Sigmoid colon (tissue), 6 donors: ENCODE measurements at regions not wholly inside any gene's neighbourhood (a gene's known extent, or its start where the extent isn't known, plus 50 kb on each side); places are given as distances from the start of the nearest gene placed in this dataset.

Experiments used
- DNase-seq: peaks from one replicate; pipeline ENCODE4 v3.0.0-alpha.2; 2019
- H3K27ac ChIP-seq, 4 donors: fragments of 200-600 bp; sonication (generic); one replicate each; pipeline ENCODE4 v1.5.1; 2016 to 2019; ENCODE audit warnings: mild to moderate bottlenecking in 1 of 4
- H3K27me3 ChIP-seq, 3 donors: fragments of 200-600 bp; sonication (generic); one replicate each; pipeline ENCODE4 v1.5.1; 2019; ENCODE audit warnings: mild to moderate bottlenecking in 1 of 3
- H3K36me3 ChIP-seq, 4 donors: fragments of 200-600 bp; sonication (generic); one replicate each; pipeline ENCODE4 v1.5.1; 2016 to 2019
- H3K4me1 ChIP-seq, 4 donors: fragments of 200-600 bp; sonication (generic); one replicate each; pipeline ENCODE4 v1.5.1; 2017 to 2019
- H3K4me3 ChIP-seq, 4 donors: fragments of 200-600 bp; sonication (generic); one replicate each; pipeline ENCODE4 v1.5.1; 2017 to 2019; ENCODE audit warnings: mild to moderate bottlenecking in 2 of 4, moderate library complexity in 1 of 4
- H3K9me3 ChIP-seq, 4 donors: fragments of 200-600 bp in 3 of 4; sonication (generic) in 3 of 4; one replicate each; pipeline versions ENCODE4 v1.5.1 to v1.6.1; 2013 to 2019
- CTCF ChIP-seq, 4 experiments: fragments of 450-650 bp in 3 of 4; fragments of 200-600 bp in 1 of 4; IDR thresholded peaks; one replicate each; pipeline ENCODE4 v1.5.1; 2016 to 2019; ENCODE audit warnings: antibody characterized with exemption in 4 of 4, mild to moderate bottlenecking in 3 of 4, moderate library complexity in 2 of 4
- EP300 ChIP-seq, 4 donors: sonication (generic); formaldehyde crosslinking; IDR thresholded peaks; one replicate each; pipeline ENCODE4 v1.6.1; 2017; ENCODE audit warnings: antibody characterized with exemption in 4 of 4
- POLR2A ChIP-seq, 2 donors: fragments of 450-650 bp; IDR thresholded peaks; one replicate each; pipeline ENCODE4 v1.6.1; 2016; ENCODE audit warnings: antibody characterized with exemption in 2 of 2, mild to moderate bottlenecking in 2 of 2, moderate library complexity in 2 of 2
- POLR2AphosphoS5 ChIP-seq, 4 donors: sonication (generic); formaldehyde crosslinking; IDR thresholded peaks; one replicate each; pipeline ENCODE4 v1.6.1; 2017; ENCODE audit warnings: antibody characterized with exemption in 4 of 4
- WGBS, 2 donors: extraction: QIAGEN DNeasy Blood & Tissue Kit; methylation state at CpG; one replicate each; pipeline ENCODE4 v1.1.7; 2013; 5-methylcytosine and 5-hydroxymethylcytosine counted together
- intact Hi-C: fragments of 100-400 bp; cut with DNase I; formaldehyde crosslinking; loops from one replicate; pipeline ENCODE4 v1.15.1; 2023
- donor health status: healthy with polysubstance abuse.
- donor health status: healthy.

- TF ChIP-seq EP300 (IDR thresholded peaks at IDR 0.05) (no peak), POLR2A (IDR thresholded peaks at IDR 0.05) (no peak), POLR2AphosphoS5 (IDR thresholded peaks at IDR 0.05) (no peak), CTCF (IDR thresholded peaks at IDR 0.05) (no peak)
- intact Hi-C loops: no loop called here
- no peak overlapping the region for H3K27ac ChIP-seq
- no peaks in the 10 kb centered on the region for H3K27me3 ChIP-seq
- WGBS, 2 donors: 69 to 80% methylated on average over 2 of the region's 2 CpGs
- DNase-seq: no peak
- H3K36me3 ChIP-seq: no peaks in the 10 kb centered on the region
- no peak overlapping the region for H3K4me3 ChIP-seq
- no peaks in the 10 kb centered on the region for H3K4me1 ChIP-seq
- H3K9me3 ChIP-seq: no peaks in the 10 kb centered on the region
Measured at GRCh38 chr5:23072179-23072578, 219.0 kb upstream of the CDH12 start.

GRCh38 chr5:23071682-23072081, 218.5 kb upstream of the CDH12 start:
- TF ChIP-seq EP300 (IDR thresholded peaks at IDR 0.05) (no peak), CTCF (IDR thresholded peaks at IDR 0.05) (no peak), POLR2AphosphoS5 (IDR thresholded peaks at IDR 0.05) (no peak), POLR2A (IDR thresholded peaks at IDR 0.05) (no peak)
- H3K27ac ChIP-seq: no peak overlapping the region
- intact Hi-C loops: no loop called here
- H3K36me3 ChIP-seq: no peaks in the 10 kb centered on the region
- 64 to 73% methylated on average over 3 of the region's 3 CpGs for WGBS, 2 donors
- no peaks in the 10 kb centered on the region for H3K4me1 ChIP-seq
- H3K9me3 ChIP-seq: no peaks in the 10 kb centered on the region
- H3K27me3 ChIP-seq: no peaks in the 10 kb centered on the region
- no peak overlapping the region for H3K4me3 ChIP-seq
- DNase-seq: no peak

GRCh38 chr5:23064710-23065109, 211.6 kb upstream of the CDH12 start:
- no peak overlapping the region for H3K27ac ChIP-seq
- TF ChIP-seq EP300 (IDR thresholded peaks at IDR 0.05) (no peak), POLR2A (IDR thresholded peaks at IDR 0.05) (no peak)
- no peaks in the 10 kb centered on the region for H3K4me1 ChIP-seq
- no peaks in the 10 kb centered on the region for H3K9me3 ChIP-seq
- no peak for DNase-seq
- 82 to 86% methylated on average over 3 of the region's 3 CpGs for WGBS, 2 donors
- no peak overlapping the region for H3K4me3 ChIP-seq
- intact Hi-C loops: no loop called here
- no peaks in the 10 kb centered on the region for H3K27me3 ChIP-seq
- no peaks in the 10 kb centered on the region for H3K36me3 ChIP-seq

GRCh38 chr5:23053846-23054245, 200.7 kb upstream of the CDH12 start:
- Histone ChIP-seq H3K4me1 (no peaks in the 10 kb centered on the region), H3K27me3 (no peaks in the 10 kb centered on the region), H3K36me3 (no peaks in the 10 kb centered on the region), H3K9me3 (no peaks in the 10 kb centered on the region), H3K27ac (no peak overlapping the region), H3K4me3 (no peak overlapping the region)
- no peak for DNase-seq
- TF ChIP-seq POLR2A (IDR thresholded peaks at IDR 0.05) (no peak), EP300 (IDR thresholded peaks at IDR 0.05) (no peak), POLR2AphosphoS5 (IDR thresholded peaks at IDR 0.05) (no peak)
- intact Hi-C loops: no loop called here
- WGBS, 2 donors: 2 to 21% methylated on average over 1 of the region's 1 CpG

GRCh38 chr5:23042226-23042625, 189.1 kb upstream of the CDH12 start:
- WGBS, 2 donors: 28 to 34% methylated on average over 3 of the region's 3 CpGs
- no peak for DNase-seq
- intact Hi-C loops: no loop called here

More at GRCh38 chr5:23042226-23042625, 189.1 kb upstream of the CDH12 start:
- Histone ChIP-seq H3K27me3 (no peaks in the 10 kb centered on the region), H3K4me3 (no peak overlapping the region), H3K4me1 (no peaks in the 10 kb centered on the region), H3K9me3 (no peaks in the 10 kb centered on the region), H3K36me3 (no peaks in the 10 kb centered on the region), H3K27ac (no peak overlapping the region)
- TF ChIP-seq POLR2A (IDR thresholded peaks at IDR 0.05) (no peak), EP300 (IDR thresholded peaks at IDR 0.05) (no peak), POLR2AphosphoS5 (IDR thresholded peaks at IDR 0.05) (no peak), CTCF (IDR thresholded peaks at IDR 0.05) (no peak)
